ENCODE measurements at regions not wholly inside any gene's neighbourhood (a gene's known extent, or its start where the extent isn't known, plus 50 kb on each side); places are given as distances from the start of the nearest gene placed in this dataset.
"Not testable (repeated sequence)": the region's sequence is repeated elsewhere in the genome, so short reads cannot be mapped to it uniquely, and the experiment has no call there.

- TF ChIP-seq ZFX (IDR thresholded peaks at IDR 0.05); POLR2A (IDR thresholded peaks at IDR 0.05; ENCODE audit: borderline replicate concordance, extremely low read depth, insufficient read depth, insufficient read length); EGR1 (IDR thresholded peaks at IDR 0.05; ENCODE audit: low read depth); YY1 (IDR thresholded peaks at IDR 0.05; ENCODE audit: extremely low read depth, insufficient replicate concordance, low read depth, low read length); CBX3 (IDR thresholded peaks at IDR 0.05; ENCODE audit: low read depth); REST (IDR thresholded peaks at IDR 0.05; ENCODE audit: low read depth); SIN3A (IDR thresholded peaks at IDR 0.05; ENCODE audit: low read depth): not testable (repeated sequence)
- TF ChIP-seq, protein P1, sequence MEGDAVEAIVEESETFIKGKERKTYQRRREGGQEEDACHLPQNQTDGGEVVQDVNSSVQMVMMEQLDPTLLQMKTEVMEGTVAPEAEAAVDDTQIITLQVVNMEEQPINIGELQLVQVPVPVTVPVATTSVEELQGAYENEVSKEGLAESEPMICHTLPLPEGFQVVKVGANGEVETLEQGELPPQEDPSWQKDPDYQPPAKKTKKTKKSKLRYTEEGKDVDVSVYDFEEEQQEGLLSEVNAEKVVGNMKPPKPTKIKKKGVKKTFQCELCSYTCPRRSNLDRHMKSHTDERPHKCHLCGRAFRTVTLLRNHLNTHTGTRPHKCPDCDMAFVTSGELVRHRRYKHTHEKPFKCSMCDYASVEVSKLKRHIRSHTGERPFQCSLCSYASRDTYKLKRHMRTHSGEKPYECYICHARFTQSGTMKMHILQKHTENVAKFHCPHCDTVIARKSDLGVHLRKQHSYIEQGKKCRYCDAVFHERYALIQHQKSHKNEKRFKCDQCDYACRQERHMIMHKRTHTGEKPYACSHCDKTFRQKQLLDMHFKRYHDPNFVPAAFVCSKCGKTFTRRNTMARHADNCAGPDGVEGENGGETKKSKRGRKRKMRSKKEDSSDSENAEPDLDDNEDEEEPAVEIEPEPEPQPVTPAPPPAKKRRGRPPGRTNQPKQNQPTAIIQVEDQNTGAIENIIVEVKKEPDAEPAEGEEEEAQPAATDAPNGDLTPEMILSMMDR (IDR thresholded peaks at IDR 0.05 in 2 of 3, conservative IDR thresholded peaks at IDR 0.05 in 1 of 3; ENCODE audit: borderline replicate concordance in 1 of 3, insufficient read depth in 1 of 3, low read depth in 2 of 3, low read length in 2 of 3): not testable (repeated sequence)
Observed at GRCh38 chr9:109663978-109664377, 116.0 kb upstream of the PALM2AKAP2 start.

All from HCT116 (cell line).